WERI-Rb-1 (cell line): ENCODE measurements at regions not wholly inside any gene's neighbourhood (a gene's known extent, or its start where the extent isn't known, plus 50 kb on each side); places are given as distances from the start of the nearest gene placed in this dataset.

Experiments
- DNase-seq: peaks from one replicate; pipeline ENCODE4 v3.0.0-alpha.2; 2020
- H3K27ac ChIP-seq: fragments of 250-450 bp; sonication (Bioruptor Pico); 2 replicates; pipeline ENCODE4 v1.5.1; 2020; ENCODE audit warnings: mild to moderate bottlenecking, moderate library complexity
- H3K27me3 ChIP-seq: fragments of 250-450 bp; sonication (Bioruptor Pico); 2 replicates; pipeline ENCODE4 v1.5.1; 2021; ENCODE audit warnings: mild to moderate bottlenecking, low read depth, moderate library complexity; ENCODE audit not compliant: insufficient read depth, severe bottlenecking
- H3K36me3 ChIP-seq: fragments of 250-450 bp; sonication (Bioruptor Pico); 2 replicates; pipeline ENCODE4 v1.5.1; 2020; ENCODE audit warnings: mild to moderate bottlenecking, moderate library complexity
- H3K4me3 ChIP-seq: 2 replicates; pipeline ENCODE4 v1.5.1; 2011; ENCODE audit warnings: low read depth, mild to moderate bottlenecking, control low read depth, low read length
- H3K9me3 ChIP-seq: fragments of 250-450 bp; sonication (Bioruptor Pico); 2 replicates; pipeline ENCODE4 v1.5.1; 2021; ENCODE audit warnings: mild to moderate bottlenecking, moderate library complexity; ENCODE audit not compliant: severe bottlenecking
- CTCF ChIP-seq: IDR thresholded peaks from 2 replicates; pipeline ENCODE4 v1.5.1; 2011; ENCODE audit warnings: low read depth, mild to moderate bottlenecking, control low read depth, inconsistent platforms, low read length

- no peak for TF ChIP-seq CTCF
- no peak for DNase-seq
- Histone ChIP-seq H3K27ac (no peak overlapping the region), H3K36me3 (no peaks in the 10 kb centered on the region), H3K4me3 (no peak overlapping the region), H3K27me3 (no peaks in the 10 kb centered on the region), H3K9me3 (no peaks in the 10 kb centered on the region)
Measured at GRCh38 chr9:100729336-100729895, 151.5 kb downstream of the CAVIN4 start.

GRCh38 chr9:100730086-100730485, 152.2 kb downstream of the CAVIN4 start:
- Histone ChIP-seq H3K27me3 (no peaks in the 10 kb centered on the region), H3K9me3 (no peaks in the 10 kb centered on the region), H3K4me3 (no peak overlapping the region), H3K27ac (no peak overlapping the region), H3K36me3 (no peaks in the 10 kb centered on the region)
- no peak for DNase-seq
- no peak for TF ChIP-seq CTCF

GRCh38 chr9:100731038-100731556, 153.2 kb downstream of the CAVIN4 start:
- H3K27me3 ChIP-seq: no peaks in the 10 kb centered on the region
- no peaks in the 10 kb centered on the region for H3K36me3 ChIP-seq
- H3K9me3 ChIP-seq: no peaks in the 10 kb centered on the region
- H3K27ac ChIP-seq: no peak overlapping the region
- H3K4me3 ChIP-seq: no peak overlapping the region
- DNase-seq: no peak
- no peak for TF ChIP-seq CTCF

GRCh38 chr9:100731557-100731956, 153.7 kb downstream of the CAVIN4 start:
- H3K27ac ChIP-seq: no peak overlapping the region
- no peaks in the 10 kb centered on the region for H3K9me3 ChIP-seq
- DNase-seq: no peak
- no peaks in the 10 kb centered on the region for H3K36me3 ChIP-seq
- H3K4me3 ChIP-seq: no peak overlapping the region
- TF ChIP-seq CTCF: no peak
- H3K27me3 ChIP-seq: no peaks in the 10 kb centered on the region

GRCh38 chr9:100739208-100739607, 161.3 kb downstream of the CAVIN4 start:
- no peak overlapping the region for H3K27ac ChIP-seq
- H3K36me3 ChIP-seq: no peaks in the 10 kb centered on the region
- no peak for TF ChIP-seq CTCF
- H3K27me3 ChIP-seq: no peaks in the 10 kb centered on the region
- H3K4me3 ChIP-seq: no peak overlapping the region
- no peak for DNase-seq
- H3K9me3 ChIP-seq: peaks cover 12% of the 10 kb centered on the region

GRCh38 chr9:100739666-100740065, 161.8 kb downstream of the CAVIN4 start:
- no peaks in the 10 kb centered on the region for H3K27me3 ChIP-seq
- H3K27ac ChIP-seq: no peak overlapping the region
- no peak for DNase-seq
- no peaks in the 10 kb centered on the region for H3K36me3 ChIP-seq
- no peak overlapping the region for H3K4me3 ChIP-seq
- H3K9me3 ChIP-seq: peaks cover 12% of the 10 kb centered on the region
- TF ChIP-seq CTCF: no peak
